ENCODE measurements at regions not wholly inside any gene's neighbourhood (a gene's known extent, or its start where the extent isn't known, plus 50 kb on each side); places are given as distances from the start of the nearest gene placed in this dataset.

DNA sequence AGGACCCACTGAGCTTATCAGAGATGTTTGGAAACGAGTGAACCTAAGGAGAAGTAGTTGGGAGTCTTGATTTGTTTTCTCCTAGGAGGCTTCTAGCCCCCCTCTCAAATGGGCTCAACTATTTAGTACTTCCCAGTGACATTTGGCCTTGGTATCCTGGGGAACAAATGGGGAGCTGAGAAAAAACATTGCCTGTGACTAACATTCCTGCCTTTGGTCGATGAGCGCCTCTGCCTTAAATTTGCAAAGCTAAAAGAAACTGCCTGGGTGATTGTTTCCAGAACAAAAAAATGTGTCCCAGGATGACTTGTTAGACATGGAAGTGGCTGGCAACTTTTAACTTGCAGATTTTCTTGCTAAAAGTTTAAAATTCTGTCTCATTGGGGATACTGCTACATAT is 58.8 kb upstream of the IGFBP7 start:
- TF ChIP-seq, protein P1, sequence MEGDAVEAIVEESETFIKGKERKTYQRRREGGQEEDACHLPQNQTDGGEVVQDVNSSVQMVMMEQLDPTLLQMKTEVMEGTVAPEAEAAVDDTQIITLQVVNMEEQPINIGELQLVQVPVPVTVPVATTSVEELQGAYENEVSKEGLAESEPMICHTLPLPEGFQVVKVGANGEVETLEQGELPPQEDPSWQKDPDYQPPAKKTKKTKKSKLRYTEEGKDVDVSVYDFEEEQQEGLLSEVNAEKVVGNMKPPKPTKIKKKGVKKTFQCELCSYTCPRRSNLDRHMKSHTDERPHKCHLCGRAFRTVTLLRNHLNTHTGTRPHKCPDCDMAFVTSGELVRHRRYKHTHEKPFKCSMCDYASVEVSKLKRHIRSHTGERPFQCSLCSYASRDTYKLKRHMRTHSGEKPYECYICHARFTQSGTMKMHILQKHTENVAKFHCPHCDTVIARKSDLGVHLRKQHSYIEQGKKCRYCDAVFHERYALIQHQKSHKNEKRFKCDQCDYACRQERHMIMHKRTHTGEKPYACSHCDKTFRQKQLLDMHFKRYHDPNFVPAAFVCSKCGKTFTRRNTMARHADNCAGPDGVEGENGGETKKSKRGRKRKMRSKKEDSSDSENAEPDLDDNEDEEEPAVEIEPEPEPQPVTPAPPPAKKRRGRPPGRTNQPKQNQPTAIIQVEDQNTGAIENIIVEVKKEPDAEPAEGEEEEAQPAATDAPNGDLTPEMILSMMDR (IDR thresholded peaks at IDR 0.05): no peak
- TF ChIP-seq POLR2A (IDR thresholded peaks at IDR 0.05) (no peak), EP300 (IDR thresholded peaks at IDR 0.05) (no peak)
